ENCODE measurements at regions not wholly inside any gene's neighbourhood (a gene's known extent, or its start where the extent isn't known, plus 50 kb on each side); places are given as distances from the start of the nearest gene placed in this dataset.

DNA sequence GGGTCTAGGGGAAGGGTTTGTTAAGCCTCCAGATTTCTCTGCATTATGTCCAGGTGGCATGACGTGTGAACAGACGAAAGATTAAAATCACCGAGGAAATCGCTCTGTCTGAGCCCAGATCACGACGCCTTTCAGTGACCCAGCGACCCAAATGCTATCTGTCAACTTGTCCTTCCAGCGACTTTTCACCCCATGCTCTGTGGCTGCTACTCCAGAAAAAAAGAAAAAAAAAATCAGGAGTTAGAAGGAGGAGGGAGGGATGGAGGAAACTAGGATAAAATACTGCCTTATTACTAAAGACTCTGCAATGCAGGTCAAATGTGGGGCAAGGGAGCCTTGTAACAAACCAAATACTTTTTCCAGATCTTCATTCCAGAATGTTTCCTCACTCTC, 352.0 kb downstream of the NUF2 start:
- TF ChIP-seq EZH2 (IDR thresholded peaks at IDR 0.05; ENCODE audit: insufficient read depth, poor library complexity, severe bottlenecking) (no peak), EZH2phosphoT487 (IDR thresholded peaks at IDR 0.05; ENCODE audit: insufficient read depth, low read depth) (no peak)
